GM23338 (cell line): ENCODE measurements at regions not wholly inside any gene's neighbourhood (a gene's known extent, or its start where the extent isn't known, plus 50 kb on each side); places are given as distances from the start of the nearest gene placed in this dataset.

Experiments used
- ATAC-seq: fragments of 200-7000 bp; cut with Tn5 transposase; 3 replicates; pipeline ENCODE4 v1.9.1; 2020
- DNase-seq: peaks from one replicate; pipeline ENCODE4 v3.0.0-alpha.2; 2015; ENCODE audit warnings: low spot score
- H2AFZ ChIP-seq: fragments of 200-600 bp; sonication (generic); 2 replicates; pipeline ENCODE4 v1.8.0; 2016; ENCODE audit warnings: antibody characterized with exemption, mild to moderate bottlenecking, moderate library complexity
- H3F3A ChIP-seq: fragments of 200-600 bp; sonication (generic); replicated peaks from 2 replicates; pipeline ENCODE4 v1.8.0; 2017; ENCODE audit warnings: antibody characterized with exemption, mixed run types, low read depth
- H3K27ac ChIP-seq: fragments of 200-600 bp; sonication (generic); 2 replicates; pipeline ENCODE4 v1.6.1; 2016; ENCODE audit warnings: low read depth
- H3K27me3 ChIP-seq: fragments of 200-600 bp; sonication (generic); 2 replicates; pipeline ENCODE4 v1.8.0; 2016; ENCODE audit warnings: mild to moderate bottlenecking, mixed run types, moderate library complexity; ENCODE audit not compliant: insufficient read depth
- H3K36me3 ChIP-seq: fragments of 200-600 bp; sonication (generic); 2 replicates; pipeline ENCODE4 v1.8.0; 2016; ENCODE audit warnings: mild to moderate bottlenecking; ENCODE audit not compliant: insufficient read depth
- H3K4me1 ChIP-seq: fragments of 200-600 bp; sonication (generic); 2 replicates; pipeline ENCODE4 v1.8.0; 2016; ENCODE audit warnings: mild to moderate bottlenecking, moderate library complexity; ENCODE audit not compliant: insufficient read depth
- H3K4me2 ChIP-seq: fragments of 200-600 bp; sonication (generic); 2 replicates; pipeline ENCODE4 v1.7.1; 2017; ENCODE audit warnings: mixed run types
- H3K4me3 ChIP-seq: fragments of 200-600 bp; sonication (generic); 2 replicates; pipeline ENCODE4 v1.6.1; 2016; ENCODE audit warnings: mixed run types
- H3K79me2 ChIP-seq: fragments of 200-600 bp; sonication (generic); replicated peaks from 2 replicates; pipeline ENCODE4 v1.8.0; 2017; ENCODE audit warnings: mild to moderate bottlenecking; ENCODE audit not compliant: insufficient read depth
- H3K9me2 ChIP-seq: fragments of 200-600 bp; sonication (generic); 2 replicates; pipeline ENCODE4 v1.8.0; 2017; ENCODE audit not compliant: insufficient read depth
- H4K20me1 ChIP-seq: fragments of 200-600 bp; sonication (generic); replicated peaks from 2 replicates; pipeline ENCODE4 v1.8.0; 2017; ENCODE audit warnings: mild to moderate bottlenecking; ENCODE audit not compliant: insufficient read depth
- H3K27ac Mint-ChIP-seq: 2 replicates; pipeline ENCODE4 v1.8.0; 2020; ENCODE audit warnings: inconsistent platforms, mild to moderate bottlenecking, moderate library complexity, mixed read lengths
- H3K27me3 Mint-ChIP-seq: 3 replicates; pipeline ENCODE4 v1.8.0; 2022; ENCODE audit warnings: low read depth, mild to moderate bottlenecking, moderate library complexity, mixed read lengths, inconsistent platforms; ENCODE audit not compliant: insufficient read depth, poor library complexity
- H3K36me3 Mint-ChIP-seq: 3 replicates; pipeline ENCODE4 v1.8.0; 2021; ENCODE audit warnings: low read depth, mild to moderate bottlenecking, inconsistent platforms, moderate library complexity, mixed read lengths
- H3K4me1 Mint-ChIP-seq: 3 replicates; pipeline ENCODE4 v1.8.0; 2020; ENCODE audit warnings: mild to moderate bottlenecking, inconsistent platforms, mixed read lengths
- H3K4me3 Mint-ChIP-seq: 3 replicates; pipeline ENCODE4 v1.8.0; 2021; ENCODE audit warnings: moderate library complexity, mild to moderate bottlenecking, inconsistent platforms, mixed read lengths
- H3K9me3 Mint-ChIP-seq: 3 replicates; pipeline ENCODE4 v1.8.0; 2020; ENCODE audit warnings: moderate library complexity, mild to moderate bottlenecking, inconsistent platforms, mixed read lengths
- CREB1 ChIP-seq: fragments of 250-450 bp; sonication (Bioruptor Pico); IDR thresholded peaks from 2 replicates; pipeline ENCODE4 v1.5.0; 2020; ENCODE audit warnings: low read depth, mild to moderate bottlenecking, moderate library complexity
- CTCF ChIP-seq, 2 experiments: fragments of 200-600 bp in 1 of 2; sonication (generic) in 1 of 2; conservative IDR thresholded peaks; 2 replicates each; pipeline versions ENCODE4 v1.5.1 to v1.6.1; 2016 to 2017; ENCODE audit warnings: antibody characterized with exemption in 2 of 2, low read depth in 2 of 2, mild to moderate bottlenecking in 2 of 2, moderate library complexity in 1 of 2
- EZH2 ChIP-seq: fragments of 200-600 bp; sonication (generic); IDR thresholded peaks from one replicate; pipeline ENCODE4 v1.8.0; 2017; ENCODE audit warnings: antibody characterized with exemption, mild to moderate bottlenecking, low read depth; ENCODE audit not compliant: unreplicated experiment
- EZH2phosphoT487 ChIP-seq: fragments of 200-600 bp; sonication (generic); IDR thresholded peaks from one replicate; pipeline ENCODE4 v1.8.1; 2018; ENCODE audit warnings: antibody characterized with exemption; ENCODE audit not compliant: unreplicated experiment
- NANOG ChIP-seq: IDR thresholded peaks from 2 replicates; pipeline ENCODE4 v1.6.1; 2016; ENCODE audit warnings: antibody characterized with exemption, borderline replicate concordance
- POLR2AphosphoS5 ChIP-seq: IDR thresholded peaks from 2 replicates; pipeline ENCODE4 v1.6.1; 2016; ENCODE audit warnings: antibody characterized with exemption, low read depth
- STAT1 ChIP-seq: IDR thresholded peaks from one replicate; pipeline ENCODE4 v1.6.1; 2016; ENCODE audit warnings: antibody characterized with exemption; ENCODE audit not compliant: unreplicated experiment
- ZNF331 ChIP-seq: fragments of 250-450 bp; sonication (Bioruptor Pico); IDR thresholded peaks from 2 replicates; pipeline ENCODE4 v1.5.0; 2020; ENCODE audit warnings: low read depth, mild to moderate bottlenecking, moderate library complexity
- TF ChIP-seq, protein P1 (sequence below): IDR thresholded peaks from one replicate; pipeline ENCODE4 v1.6.1; 2018; ENCODE audit warnings: antibody characterized with exemption; ENCODE audit not compliant: unreplicated experiment
- TF ChIP-seq, protein P2 (sequence below): IDR thresholded peaks from 2 replicates; pipeline ENCODE4 v1.6.1; 2016; ENCODE audit warnings: antibody characterized with exemption

GRCh38 chr4:81971061-81971460 is 402.7 kb downstream of the HNRNPD start (continued):
- TF ChIP-seq, protein P1, sequence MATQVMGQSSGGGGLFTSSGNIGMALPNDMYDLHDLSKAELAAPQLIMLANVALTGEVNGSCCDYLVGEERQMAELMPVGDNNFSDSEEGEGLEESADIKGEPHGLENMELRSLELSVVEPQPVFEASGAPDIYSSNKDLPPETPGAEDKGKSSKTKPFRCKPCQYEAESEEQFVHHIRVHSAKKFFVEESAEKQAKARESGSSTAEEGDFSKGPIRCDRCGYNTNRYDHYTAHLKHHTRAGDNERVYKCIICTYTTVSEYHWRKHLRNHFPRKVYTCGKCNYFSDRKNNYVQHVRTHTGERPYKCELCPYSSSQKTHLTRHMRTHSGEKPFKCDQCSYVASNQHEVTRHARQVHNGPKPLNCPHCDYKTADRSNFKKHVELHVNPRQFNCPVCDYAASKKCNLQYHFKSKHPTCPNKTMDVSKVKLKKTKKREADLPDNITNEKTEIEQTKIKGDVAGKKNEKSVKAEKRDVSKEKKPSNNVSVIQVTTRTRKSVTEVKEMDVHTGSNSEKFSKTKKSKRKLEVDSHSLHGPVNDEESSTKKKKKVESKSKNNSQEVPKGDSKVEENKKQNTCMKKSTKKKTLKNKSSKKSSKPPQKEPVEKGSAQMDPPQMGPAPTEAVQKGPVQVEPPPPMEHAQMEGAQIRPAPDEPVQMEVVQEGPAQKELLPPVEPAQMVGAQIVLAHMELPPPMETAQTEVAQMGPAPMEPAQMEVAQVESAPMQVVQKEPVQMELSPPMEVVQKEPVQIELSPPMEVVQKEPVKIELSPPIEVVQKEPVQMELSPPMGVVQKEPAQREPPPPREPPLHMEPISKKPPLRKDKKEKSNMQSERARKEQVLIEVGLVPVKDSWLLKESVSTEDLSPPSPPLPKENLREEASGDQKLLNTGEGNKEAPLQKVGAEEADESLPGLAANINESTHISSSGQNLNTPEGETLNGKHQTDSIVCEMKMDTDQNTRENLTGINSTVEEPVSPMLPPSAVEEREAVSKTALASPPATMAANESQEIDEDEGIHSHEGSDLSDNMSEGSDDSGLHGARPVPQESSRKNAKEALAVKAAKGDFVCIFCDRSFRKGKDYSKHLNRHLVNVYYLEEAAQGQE: no peak
- no peak for TF ChIP-seq POLR2AphosphoS5
- no peak for TF ChIP-seq CTCF (conservative IDR thresholded peaks at IDR 0.05; ENCODE audit: low read depth in 2 of 2)
- no peak for TF ChIP-seq EZH2
- TF ChIP-seq ZNF331 (CRISPR knock-in tag): no peak

DNA sequence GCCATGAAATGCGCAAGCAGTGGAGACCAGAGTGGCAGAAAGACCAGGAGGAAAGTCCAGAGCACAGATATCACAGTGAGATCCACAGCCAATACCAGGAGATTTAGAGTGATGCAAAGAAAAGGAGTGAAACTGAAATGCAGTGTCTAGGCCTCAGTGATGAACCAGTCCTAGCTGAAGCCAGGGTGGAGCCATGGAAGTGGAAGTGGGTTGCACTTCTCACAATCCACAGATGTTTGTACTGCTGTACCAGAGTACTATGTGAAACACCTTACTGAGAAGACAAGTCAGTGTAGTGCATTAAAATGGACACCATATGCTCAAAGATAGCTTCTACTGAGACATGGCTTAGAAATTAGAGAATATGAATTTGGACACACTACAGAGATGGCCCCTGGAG is 403.3 kb downstream of the HNRNPD start:
- H3K27me3 ChIP-seq: no peaks in the 10 kb centered on the region
- Mint-ChIP-seq H3K4me1 (peaks cover 14% of the 10 kb centered on the region), H3K27me3 (no peaks in the 10 kb centered on the region), H3K4me3 (no peak overlapping the region), H3K27ac (no peak overlapping the region), H3K36me3 (no peaks in the 10 kb centered on the region), H3K9me3 (no peaks in the 10 kb centered on the region)
- no peak for DNase-seq
- H3F3A ChIP-seq: no peaks in the 10 kb centered on the region
- H3K79me2 ChIP-seq: no peaks in the 10 kb centered on the region
- H3K4me2 ChIP-seq: no peak overlapping the region
- H3K27ac ChIP-seq: no peak overlapping the region
- no peak overlapping the region for H2AFZ ChIP-seq
- H3K4me1 ChIP-seq: peaks cover 10% of the 10 kb centered on the region
- no peak overlapping the region for H3K4me3 ChIP-seq
- no peaks in the 10 kb centered on the region for H4K20me1 ChIP-seq
- peaks cover 6% of the 10 kb centered on the region; the same call in 1 of the 2 replicates for H3K9me2 ChIP-seq
- H3K36me3 ChIP-seq: no peaks in the 10 kb centered on the region
- no peak for ATAC-seq
- TF ChIP-seq CREB1 (CRISPR knock-in tag) (no peak), POLR2AphosphoS5 (no peak), CTCF (conservative IDR thresholded peaks at IDR 0.05; ENCODE audit: low read depth in 2 of 2) (no peak), NANOG (no peak), STAT1 (no peak), EZH2 (no peak), ZNF331 (CRISPR knock-in tag) (no peak), EZH2phosphoT487 (no peak)
- TF ChIP-seq, protein P2, sequence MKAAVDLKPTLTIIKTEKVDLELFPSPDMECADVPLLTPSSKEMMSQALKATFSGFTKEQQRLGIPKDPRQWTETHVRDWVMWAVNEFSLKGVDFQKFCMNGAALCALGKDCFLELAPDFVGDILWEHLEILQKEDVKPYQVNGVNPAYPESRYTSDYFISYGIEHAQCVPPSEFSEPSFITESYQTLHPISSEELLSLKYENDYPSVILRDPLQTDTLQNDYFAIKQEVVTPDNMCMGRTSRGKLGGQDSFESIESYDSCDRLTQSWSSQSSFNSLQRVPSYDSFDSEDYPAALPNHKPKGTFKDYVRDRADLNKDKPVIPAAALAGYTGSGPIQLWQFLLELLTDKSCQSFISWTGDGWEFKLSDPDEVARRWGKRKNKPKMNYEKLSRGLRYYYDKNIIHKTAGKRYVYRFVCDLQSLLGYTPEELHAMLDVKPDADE: no peak
- TF ChIP-seq, protein P1: no peak
